Coronary artery (tissue), 2 donors: ENCODE measurements at regions not wholly inside any gene's neighbourhood (a gene's known extent, or its start where the extent isn't known, plus 50 kb on each side); places are given as distances from the start of the nearest gene placed in this dataset.

Source experiments
- DNase-seq: peaks from one replicate; pipeline ENCODE4 v3.0.0-alpha.2; 2017; ENCODE audit warnings: low spot score
- H3K27ac ChIP-seq, 2 donors: fragments of 200-600 bp; sonication (generic); one replicate each; pipeline ENCODE4 v1.5.1; 2016 to 2019
- H3K4me3 ChIP-seq: fragments of 200-600 bp; sonication (generic); 2 replicates; pipeline ENCODE4 v1.5.1; 2016; ENCODE audit warnings: mild to moderate bottlenecking, moderate library complexity
- TF ChIP-seq, protein P1 (sequence below): fragments of 200-600 bp; sonication (generic); IDR thresholded peaks from one replicate; pipeline ENCODE4 v1.5.1; 2019; ENCODE audit warnings: antibody characterized with exemption

DNA sequence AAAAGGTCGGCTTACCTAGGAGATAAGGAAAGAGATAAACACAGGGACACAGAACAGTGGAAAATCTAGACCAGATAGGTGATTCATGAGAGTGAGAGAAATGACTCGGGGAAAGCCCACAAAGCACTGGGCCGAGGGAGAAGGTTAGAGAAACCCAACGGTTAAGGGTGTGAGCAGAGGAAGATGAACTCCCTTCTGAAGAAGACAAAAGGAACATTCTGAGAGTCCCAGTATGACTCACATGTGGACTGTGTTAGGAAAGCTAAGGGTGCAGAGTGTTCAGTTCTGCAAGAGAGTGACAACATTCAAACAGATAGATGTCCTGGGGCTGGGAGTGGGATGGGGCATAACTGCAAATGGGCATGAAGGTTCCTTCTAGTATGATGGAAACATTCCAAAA is 83.0 kb downstream of the CNTN3 start:
- no peak for DNase-seq
- TF ChIP-seq, protein P1, sequence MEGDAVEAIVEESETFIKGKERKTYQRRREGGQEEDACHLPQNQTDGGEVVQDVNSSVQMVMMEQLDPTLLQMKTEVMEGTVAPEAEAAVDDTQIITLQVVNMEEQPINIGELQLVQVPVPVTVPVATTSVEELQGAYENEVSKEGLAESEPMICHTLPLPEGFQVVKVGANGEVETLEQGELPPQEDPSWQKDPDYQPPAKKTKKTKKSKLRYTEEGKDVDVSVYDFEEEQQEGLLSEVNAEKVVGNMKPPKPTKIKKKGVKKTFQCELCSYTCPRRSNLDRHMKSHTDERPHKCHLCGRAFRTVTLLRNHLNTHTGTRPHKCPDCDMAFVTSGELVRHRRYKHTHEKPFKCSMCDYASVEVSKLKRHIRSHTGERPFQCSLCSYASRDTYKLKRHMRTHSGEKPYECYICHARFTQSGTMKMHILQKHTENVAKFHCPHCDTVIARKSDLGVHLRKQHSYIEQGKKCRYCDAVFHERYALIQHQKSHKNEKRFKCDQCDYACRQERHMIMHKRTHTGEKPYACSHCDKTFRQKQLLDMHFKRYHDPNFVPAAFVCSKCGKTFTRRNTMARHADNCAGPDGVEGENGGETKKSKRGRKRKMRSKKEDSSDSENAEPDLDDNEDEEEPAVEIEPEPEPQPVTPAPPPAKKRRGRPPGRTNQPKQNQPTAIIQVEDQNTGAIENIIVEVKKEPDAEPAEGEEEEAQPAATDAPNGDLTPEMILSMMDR = no peak
- Histone ChIP-seq H3K27ac (no peak overlapping the region), H3K4me3 (no peak overlapping the region)

DNA sequence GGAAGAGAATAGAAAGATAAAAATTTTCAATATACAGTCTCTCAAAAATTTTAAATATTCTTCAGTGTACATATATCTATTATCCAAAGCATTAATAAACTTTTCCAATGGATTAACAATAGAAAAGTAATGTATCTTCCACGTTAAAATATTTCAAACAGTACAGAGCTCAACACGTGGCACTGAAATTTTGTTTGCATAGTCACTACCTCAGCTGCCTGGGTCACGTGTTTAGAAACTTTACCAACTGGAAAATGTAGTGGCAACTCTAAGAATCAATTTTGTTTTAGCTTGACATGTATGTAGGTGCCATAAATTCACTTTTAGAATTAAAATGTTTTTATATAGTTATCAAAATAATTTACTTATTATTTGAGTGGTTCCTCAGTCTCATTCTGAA is 85.3 kb downstream of the CNTN3 start:
- H3K27ac ChIP-seq = no peak overlapping the region
- no peak overlapping the region for H3K4me3 ChIP-seq
- no peak for DNase-seq
- TF ChIP-seq, protein P1 = no peak

- Histone ChIP-seq H3K27ac (no peak overlapping the region), H3K4me3 (no peak overlapping the region)
- TF ChIP-seq, protein P1 = no peak
- no peak for DNase-seq
These were observed 86.9 kb downstream of the CNTN3 start for GRCh38 chr3:74527566-74527965.

- Histone ChIP-seq H3K27ac (no peak overlapping the region), H3K4me3 (no peak overlapping the region)
- DNase-seq = no peak
- TF ChIP-seq, protein P1 = no peak
These were observed 90.6 kb downstream of the CNTN3 start for GRCh38 chr3:74523811-74524210.

DNA sequence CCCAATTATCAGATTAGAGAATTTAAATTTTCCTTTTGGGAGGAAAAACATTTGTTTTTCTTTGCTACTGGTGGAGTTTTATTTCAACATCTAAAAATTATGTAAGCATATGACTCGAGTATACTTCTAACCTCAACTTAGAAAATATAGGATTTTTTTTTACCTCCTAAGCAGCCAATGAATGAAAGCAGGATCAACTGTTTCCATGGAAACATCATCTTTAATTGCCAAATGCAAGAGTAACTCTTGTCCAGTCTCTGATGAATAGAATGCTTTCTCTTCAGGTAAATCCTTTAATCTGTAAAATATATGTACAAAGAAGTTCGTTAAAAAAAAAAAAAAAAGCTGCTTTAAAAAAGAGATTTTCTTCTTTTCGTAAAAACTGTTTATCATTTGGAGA is 93.6 kb downstream of the CNTN3 start:
- TF ChIP-seq, protein P1 = no peak
- no peak for DNase-seq

GRCh38 chr3:74518610-74519009 is 95.8 kb downstream of the CNTN3 start:
- TF ChIP-seq, protein P1 = no peak
- Histone ChIP-seq H3K4me3 (no peak overlapping the region), H3K27ac (no peak overlapping the region)
- no peak for DNase-seq

More for the DNA sequence above, 93.6 kb downstream of the CNTN3 start:
- H3K4me3 ChIP-seq = no peak overlapping the region
- H3K27ac ChIP-seq = no peak overlapping the region

- no peak overlapping the region for H3K27ac ChIP-seq
- no peak for DNase-seq
- no peak overlapping the region for H3K4me3 ChIP-seq
- TF ChIP-seq, protein P1 = no peak
These were observed 98.4 kb downstream of the CNTN3 start for GRCh38 chr3:74516019-74516418.
